BLaER1 (cell line): ENCODE measurements at regions not wholly inside any gene's neighbourhood (a gene's known extent, or its start where the extent isn't known, plus 50 kb on each side); places are given as distances from the start of the nearest gene placed in this dataset.
"Not testable (repeated sequence)": the region's sequence is repeated elsewhere in the genome, so short reads cannot be mapped to it uniquely, and the experiment has no call there.

ENCODE experiments used
- H3K27ac ChIP-seq: shearing (Covaris generic); formaldehyde crosslinking; 2 replicates; pipeline ENCODE4 v1.8.1; 2022
- H3K27me3 ChIP-seq: shearing (Covaris generic); formaldehyde crosslinking; 2 replicates; pipeline ENCODE4 v1.8.1; 2022
- H3K36me3 ChIP-seq: shearing (Covaris generic); formaldehyde crosslinking; 2 replicates; pipeline ENCODE4 v1.8.1; 2022
- H3K4me1 ChIP-seq: shearing (Covaris generic); formaldehyde crosslinking; 2 replicates; pipeline ENCODE4 v1.8.1; 2022
- H3K4me2 ChIP-seq: shearing (Covaris generic); formaldehyde crosslinking; 2 replicates; pipeline ENCODE4 v1.8.1; 2022
- H3K4me3 ChIP-seq: shearing (Covaris generic); formaldehyde crosslinking; 2 replicates; pipeline ENCODE4 v1.8.1; 2022
- H3K9ac ChIP-seq: shearing (Covaris generic); formaldehyde crosslinking; 2 replicates; pipeline ENCODE4 v1.8.1; 2022
- H3K9me3 ChIP-seq: shearing (Covaris generic); formaldehyde crosslinking; 2 replicates; pipeline ENCODE4 v1.8.1; 2022
- H4K20me1 ChIP-seq: shearing (Covaris generic); formaldehyde crosslinking; 2 replicates; pipeline ENCODE4 v1.8.1; 2022
- Cebpa-rat ChIP-seq: shearing (Covaris generic); IDR thresholded peaks from 2 replicates; pipeline ENCODE4 v1.8.1; 2022

GRCh38 chr16:72729552-72729951 is 318.4 kb downstream of the ZFHX3 start:
- H3K27ac ChIP-seq, H3K9ac ChIP-seq, H3K4me1 ChIP-seq, H3K36me3 ChIP-seq, H3K27me3 ChIP-seq, H3K9me3 ChIP-seq, H3K4me2 ChIP-seq, H4K20me1 ChIP-seq, H3K4me3 ChIP-seq: not testable (repeated sequence)

DNA sequence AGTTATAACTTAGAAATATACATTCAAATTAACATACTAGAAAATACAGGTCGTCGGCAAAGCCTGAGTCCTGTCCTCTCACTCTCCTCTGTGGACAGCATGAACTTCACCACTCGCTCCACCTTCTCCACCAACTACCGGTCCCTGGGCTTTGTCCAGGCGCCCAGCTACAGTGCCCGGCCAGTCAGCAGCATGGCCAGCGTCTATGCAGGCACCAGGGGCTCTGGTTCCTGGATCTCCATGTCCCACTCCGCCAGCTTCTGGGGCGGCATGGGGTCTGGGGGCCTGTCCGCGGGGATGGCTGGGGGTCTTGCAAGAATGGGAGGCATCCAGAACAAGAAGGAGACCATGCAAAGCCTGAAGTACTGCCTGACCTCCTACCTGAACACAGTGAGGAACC is 319.4 kb downstream of the ZFHX3 start:
- Histone ChIP-seq H3K27ac (no peak overlapping the region), H3K9ac (no peak overlapping the region), H4K20me1 (no peaks in the 10 kb centered on the region), H3K27me3 (no peaks in the 10 kb centered on the region), H3K4me3 (no peak overlapping the region), H3K9me3 (peaks cover 5% of the 10 kb centered on the region; the same call in 1 of the 2 replicates), H3K4me1 (no peaks in the 10 kb centered on the region), H3K4me2 (no peak overlapping the region), H3K36me3 (peaks cover 7% of the 10 kb centered on the region; the same call in 1 of the 2 replicates)
- no peak for TF ChIP-seq Cebpa-rat

DNA sequence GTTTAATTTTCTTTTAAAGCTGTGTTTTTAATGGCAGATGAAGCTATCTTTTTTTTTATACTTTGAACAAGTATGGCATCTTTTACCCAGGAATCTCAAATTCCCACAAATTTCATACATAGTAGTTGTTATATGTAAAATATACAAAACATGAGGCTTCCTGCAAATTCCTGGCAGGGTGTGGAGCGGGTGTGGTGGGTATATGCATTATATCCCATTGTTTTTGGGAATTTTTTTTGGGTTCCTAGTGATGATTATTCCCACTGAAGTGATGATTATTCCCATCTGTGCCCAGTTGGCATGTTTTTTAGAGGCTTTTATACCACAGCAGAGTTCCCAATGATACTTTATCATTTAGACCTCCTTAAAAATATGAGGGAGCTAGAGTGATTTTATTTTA is 320.4 kb downstream of the ZFHX3 start:
- H3K9ac ChIP-seq, result no peak overlapping the region
- peaks cover 5% of the 10 kb centered on the region; the same call in 1 of the 2 replicates for H3K9me3 ChIP-seq
- H3K4me3 ChIP-seq, result no peak overlapping the region
- peaks cover 7% of the 10 kb centered on the region; the same call in 1 of the 2 replicates for H3K36me3 ChIP-seq
- no peak overlapping the region for H3K27ac ChIP-seq
- TF ChIP-seq Cebpa-rat, result no peak
- no peaks in the 10 kb centered on the region for H3K4me1 ChIP-seq
- no peak overlapping the region for H3K4me2 ChIP-seq
- no peaks in the 10 kb centered on the region for H3K27me3 ChIP-seq
- H4K20me1 ChIP-seq, result no peaks in the 10 kb centered on the region

DNA sequence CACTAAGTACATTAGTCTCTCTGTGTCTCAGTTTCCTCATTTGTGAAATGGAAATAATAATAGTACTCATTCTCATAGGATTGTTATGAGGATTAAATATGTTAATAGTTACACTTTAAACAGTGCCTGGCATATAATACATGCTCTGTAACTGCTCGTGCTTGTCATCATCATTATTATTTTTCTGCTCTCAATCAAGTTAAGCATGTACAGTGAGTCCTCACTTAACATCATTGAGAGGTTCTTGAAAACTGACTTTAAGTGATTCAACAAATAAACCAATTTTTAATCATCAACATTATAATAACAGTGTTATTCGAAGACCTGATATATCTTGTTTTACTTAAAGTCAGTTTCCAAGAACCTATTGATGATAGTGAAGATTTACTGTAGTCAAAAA is 322.3 kb downstream of the ZFHX3 start:
- no peak overlapping the region for H3K4me3 ChIP-seq
- TF ChIP-seq Cebpa-rat, result no peak
- no peaks in the 10 kb centered on the region for H4K20me1 ChIP-seq
- no peaks in the 10 kb centered on the region for H3K27me3 ChIP-seq
- H3K4me1 ChIP-seq, result no peaks in the 10 kb centered on the region
- peaks cover 7% of the 10 kb centered on the region; the same call in 1 of the 2 replicates for H3K36me3 ChIP-seq
- H3K9me3 ChIP-seq, result no peaks in the 10 kb centered on the region
- no peak overlapping the region for H3K4me2 ChIP-seq
- H3K27ac ChIP-seq, result no peak overlapping the region
- H3K9ac ChIP-seq, result no peak overlapping the region

DNA sequence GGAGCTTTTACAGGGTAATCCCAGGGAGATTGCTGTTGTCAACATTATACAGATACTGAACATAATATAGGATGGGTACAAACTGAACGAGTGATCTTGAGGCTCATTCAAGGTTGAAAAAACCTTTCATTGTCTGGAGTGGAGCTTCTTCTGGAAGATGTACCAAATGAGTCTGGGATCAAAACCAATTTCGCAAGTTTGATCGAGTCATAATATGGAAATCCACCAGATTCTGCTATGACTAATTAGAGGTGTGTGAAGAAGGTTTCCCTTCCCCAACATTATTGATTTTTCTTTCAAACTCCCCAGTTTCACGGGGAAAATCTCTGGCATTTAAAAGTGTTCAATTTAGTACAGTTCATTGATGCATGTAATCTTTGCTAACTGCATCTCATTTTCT is 324.1 kb downstream of the ZFHX3 start:
- H3K4me1 ChIP-seq, result no peaks in the 10 kb centered on the region
- TF ChIP-seq Cebpa-rat, result no peak
- H4K20me1 ChIP-seq, result no peaks in the 10 kb centered on the region
- no peaks in the 10 kb centered on the region for H3K27me3 ChIP-seq
- no peak overlapping the region for H3K4me3 ChIP-seq
- H3K9ac ChIP-seq, result no peak overlapping the region
- no peaks in the 10 kb centered on the region for H3K9me3 ChIP-seq
- H3K4me2 ChIP-seq, result no peak overlapping the region
- H3K36me3 ChIP-seq, result peaks cover 2% of the 10 kb centered on the region; the same call in 1 of the 2 replicates
- H3K27ac ChIP-seq, result no peak overlapping the region

- no peak overlapping the region for H3K4me2 ChIP-seq
- TF ChIP-seq Cebpa-rat, result no peak
- no peaks in the 10 kb centered on the region for H3K9me3 ChIP-seq
- no peaks in the 10 kb centered on the region for H3K4me1 ChIP-seq
- H3K27ac ChIP-seq, result no peak overlapping the region
- H3K27me3 ChIP-seq, result no peaks in the 10 kb centered on the region
- no peak overlapping the region for H3K9ac ChIP-seq
- H4K20me1 ChIP-seq, result no peaks in the 10 kb centered on the region
- H3K4me3 ChIP-seq, result no peak overlapping the region
- H3K36me3 ChIP-seq, result no peaks in the 10 kb centered on the region
Observed at GRCh38 chr16:72722552-72722951, 325.4 kb downstream of the ZFHX3 start.

DNA sequence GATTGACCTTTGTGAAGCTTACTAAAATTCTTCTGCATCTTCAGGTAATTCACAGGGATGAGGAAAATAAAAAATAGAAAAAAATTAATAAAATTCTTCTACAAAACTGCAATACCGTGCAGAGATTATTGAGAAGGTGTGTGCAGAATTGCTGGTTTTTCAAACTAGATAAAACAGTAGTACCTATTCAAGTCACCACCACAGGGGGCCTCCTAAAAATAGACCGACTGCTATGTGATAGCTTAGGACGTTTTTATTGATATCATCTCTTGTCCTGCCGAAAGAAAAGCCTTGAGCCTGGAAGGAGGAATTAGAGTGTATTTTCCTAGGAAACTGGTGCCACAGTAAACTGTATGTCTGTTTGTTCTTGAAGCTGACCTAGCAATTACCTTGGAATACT is 325.9 kb downstream of the ZFHX3 start:
- no peaks in the 10 kb centered on the region for H3K9me3 ChIP-seq
- no peaks in the 10 kb centered on the region for H3K27me3 ChIP-seq
- no peak for TF ChIP-seq Cebpa-rat
- no peak overlapping the region for H3K27ac ChIP-seq
- H3K9ac ChIP-seq, result no peak overlapping the region
- H4K20me1 ChIP-seq, result no peaks in the 10 kb centered on the region
- H3K4me2 ChIP-seq, result no peak overlapping the region
- no peak overlapping the region for H3K4me3 ChIP-seq
- no peaks in the 10 kb centered on the region for H3K36me3 ChIP-seq
- H3K4me1 ChIP-seq, result no peaks in the 10 kb centered on the region

- Histone ChIP-seq H3K27ac (no peak overlapping the region), H3K9ac (no peak overlapping the region), H3K36me3 (no peaks in the 10 kb centered on the region), H3K27me3 (no peaks in the 10 kb centered on the region), H3K9me3 (peaks cover 21% of the 10 kb centered on the region), H3K4me3 (no peak overlapping the region), H3K4me1 (no peaks in the 10 kb centered on the region), H4K20me1 (no peaks in the 10 kb centered on the region), H3K4me2 (no peak overlapping the region)
- no peak for TF ChIP-seq Cebpa-rat
Observed at GRCh38 chr16:72715267-72715666, 332.7 kb downstream of the ZFHX3 start.

GRCh38 chr16:72711823-72712222 is 336.1 kb downstream of the ZFHX3 start:
- Histone ChIP-seq H3K27ac (no peak overlapping the region), H3K36me3 (no peaks in the 10 kb centered on the region), H3K4me2 (no peak overlapping the region), H3K4me1 (no peaks in the 10 kb centered on the region), H3K4me3 (no peak overlapping the region), H3K9ac (no peak overlapping the region), H4K20me1 (no peaks in the 10 kb centered on the region), H3K9me3 (peaks cover 33% of the 10 kb centered on the region), H3K27me3 (no peaks in the 10 kb centered on the region)
- no peak for TF ChIP-seq Cebpa-rat

DNA sequence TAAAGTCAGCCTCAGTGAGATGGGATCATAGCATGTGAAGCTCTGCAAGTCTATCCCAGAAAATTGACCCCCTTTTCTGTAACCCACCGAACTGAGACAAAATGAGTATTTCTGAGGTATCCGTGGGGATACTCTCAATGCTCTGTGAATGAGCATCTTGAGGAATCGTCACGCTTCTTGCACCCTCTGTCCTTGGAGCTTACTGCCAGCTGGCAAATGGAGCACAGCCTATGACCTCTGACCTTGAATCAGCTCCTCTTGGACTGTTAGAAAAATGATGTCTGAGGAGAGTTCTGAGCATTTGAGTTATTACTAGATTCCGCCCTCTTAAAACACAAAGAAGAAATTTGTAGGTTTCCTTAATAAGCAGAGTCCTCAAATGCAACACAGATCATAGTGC is 342.1 kb downstream of the ZFHX3 start:
- TF ChIP-seq Cebpa-rat, result no peak
- Histone ChIP-seq H3K4me2 (no peak overlapping the region), H3K9ac (no peak overlapping the region), H3K9me3 (peaks cover 18% of the 10 kb centered on the region), H3K4me3 (no peak overlapping the region), H3K27ac (no peak overlapping the region), H4K20me1 (no peaks in the 10 kb centered on the region), H3K27me3 (no peaks in the 10 kb centered on the region), H3K36me3 (no peaks in the 10 kb centered on the region), H3K4me1 (no peaks in the 10 kb centered on the region)

DNA sequence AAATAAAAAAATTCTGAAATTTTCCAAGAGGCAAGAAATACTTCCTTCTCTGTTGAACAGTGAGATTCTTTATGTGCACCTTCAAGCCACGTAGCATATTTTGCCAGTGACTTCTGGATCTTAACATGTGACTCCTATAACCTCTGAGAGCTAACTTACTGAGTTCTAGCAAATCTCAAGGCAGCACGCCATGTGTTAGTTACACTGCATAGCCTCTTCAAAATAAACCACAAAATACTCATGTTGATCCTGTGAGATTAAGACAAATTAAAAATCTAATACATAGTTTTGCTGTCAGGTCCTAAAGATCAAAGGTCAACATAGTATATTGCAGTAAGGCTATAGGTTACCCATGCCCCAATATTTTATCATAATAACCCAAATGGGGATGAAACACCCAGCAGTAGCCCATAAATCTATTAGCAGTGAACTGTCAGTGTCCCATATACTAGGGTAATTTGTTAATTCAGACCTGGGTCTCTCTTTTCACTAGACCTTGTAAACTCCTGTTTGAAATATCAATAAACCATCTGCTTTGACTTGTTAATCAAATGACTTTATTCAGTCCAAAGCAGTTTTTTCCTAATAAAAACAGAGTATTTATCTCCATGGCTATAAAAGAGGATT is 343.1 kb downstream of the ZFHX3 start:
- TF ChIP-seq Cebpa-rat, result no peak
- Histone ChIP-seq H3K4me2 (no peak overlapping the region), H3K4me3 (no peak overlapping the region)

More for the DNA sequence above, 343.1 kb downstream of the ZFHX3 start:
- H3K27ac ChIP-seq, result no peak overlapping the region
- H3K4me1 ChIP-seq, result no peaks in the 10 kb centered on the region
- no peak overlapping the region for H3K9ac ChIP-seq
- no peaks in the 10 kb centered on the region for H4K20me1 ChIP-seq
- H3K27me3 ChIP-seq, result no peaks in the 10 kb centered on the region
- no peaks in the 10 kb centered on the region for H3K36me3 ChIP-seq
- peaks cover 9% of the 10 kb centered on the region; the same call in 1 of the 2 replicates for H3K9me3 ChIP-seq
